ENCODE measurements at regions not wholly inside any gene's neighbourhood (a gene's known extent, or its start where the extent isn't known, plus 50 kb on each side); places are given as distances from the start of the nearest gene placed in this dataset.

GRCh38 chr9:119707228-119707845 lies 338.1 kb upstream of the BRINP1 start:
- Histone ChIP-seq H3K4me1 (ENCODE audit: control insufficient read depth in 4 of 4, insufficient read depth in 4 of 4, low read length in 3 of 4) (no peaks in the 10 kb centered on the region), H3K27me3 (ENCODE audit: control insufficient read depth in 4 of 4, insufficient read depth in 4 of 4, low read length in 3 of 4) (peaks cover 0 to 5% (median 0%) of the 10 kb centered on the region in 4 donors), H3K27ac (ENCODE audit: low read depth in 1 of 2, low read length in 2 of 2) (no peak overlapping the region), H3K4me3 (ENCODE audit: low read depth in 1 of 3, low read length in 3 of 3) (no peak overlapping the region), H3K9me3 (ENCODE audit: control insufficient read depth in 4 of 4, low read length in 3 of 4) (no peaks in the 10 kb centered on the region), H3K36me3 (ENCODE audit: control insufficient read depth in 4 of 4, insufficient read depth in 3 of 4, low read depth in 1 of 4, low read length in 3 of 4) (no peaks in the 10 kb centered on the region), H3K9ac (ENCODE audit: low read depth in 1 of 2, low read length in 2 of 2) (no peak overlapping the region)
- WGBS, result 87% methylated on average over 4 of the region's 4 CpGs
- no peak for TF ChIP-seq RAD21 (IDR thresholded peaks at IDR 0.05)
- TF ChIP-seq FOXA1 (IDR thresholded peaks at IDR 0.05), result no peak
- TF ChIP-seq RXRA (IDR thresholded peaks at IDR 0.05), result no peak
- TF ChIP-seq CTCF (IDR thresholded peaks at IDR 0.05; ENCODE audit: low read depth, low read length, missing input control), result no peak
- no peak for TF ChIP-seq ATF3 (IDR thresholded peaks at IDR 0.05)
- no peak for TF ChIP-seq MAX (IDR thresholded peaks at IDR 0.05)
- no peak for TF ChIP-seq ZBTB33 (IDR thresholded peaks at IDR 0.05)
- no peak for TF ChIP-seq NR2F2 (IDR thresholded peaks at IDR 0.05)
- no peak for TF ChIP-seq TAF1 (conservative IDR thresholded peaks at IDR 0.05)
- no peak for TF ChIP-seq HNF4G (IDR thresholded peaks at IDR 0.05)
- no peak for TF ChIP-seq GABPA (IDR thresholded peaks at IDR 0.05 in 1 of 2, conservative IDR thresholded peaks at IDR 0.05 in 1 of 2)
- no peak for TF ChIP-seq REST (IDR thresholded peaks at IDR 0.05)
- TF ChIP-seq EGR1 (IDR thresholded peaks at IDR 0.05; ENCODE audit: low read depth in 2 of 2), result no peak
- TF ChIP-seq SP1 (IDR thresholded peaks at IDR 0.05), result no peak
- TF ChIP-seq YY1 (IDR thresholded peaks at IDR 0.05), result no peak
- no peak for TF ChIP-seq JUND (IDR thresholded peaks at IDR 0.05)
- no peak for TF ChIP-seq FOXA2 (IDR thresholded peaks at IDR 0.05)
- no peak for TF ChIP-seq HNF4A (conservative IDR thresholded peaks at IDR 0.05)
- DNase-seq (ENCODE audit: low spot score), result no peak

Measured in liver (tissue), 8 donors.